K562 (cell line): ENCODE measurements at regions not wholly inside any gene's neighbourhood (a gene's known extent, or its start where the extent isn't known, plus 50 kb on each side); places are given as distances from the start of the nearest gene placed in this dataset.

Experiments used
- ATAC-seq: fragments of 200-7000 bp; cut with Tn5 transposase; 3 replicates; pipeline ENCODE4 v1.9.1; 2020; ENCODE audit warnings: moderate library complexity
- BruUV-seq: library from RNA; stranded (reverse); fragments of 400-500 nt; replicated peaks from 2 replicates; lab custom pipeline; 2021; lab: Mats Ljungman, UMichigan
- CTCF ChIA-PET: fragments of 300-600 bp; formaldehyde crosslinking; extraction: SDS; loops from one replicate; lab custom pipeline; 2021; ENCODE audit warnings: low intra/inter-chr PET ratio; lab: Yijun Ruan, JAX
- POLR2A ChIA-PET: fragments of 300-600, 350-650 bp; sonication (Branson Sonifier 250); formaldehyde crosslinking; extraction: SDS; loops from one replicate; lab custom pipeline; 2021; ENCODE audit warnings: antibody characterized with exemption, inconsistent platforms; lab: Yijun Ruan, JAX
- DNase-seq, 4 experiments: peaks; one replicate each; pipeline versions ENCODE4 v3.0.0 to v3.0.0-alpha.2; 2011 to 2018; ENCODE audit warnings: low spot score in 3 of 4, mixed read lengths in 3 of 4; ENCODE audit errors: extremely low read depth in 1 of 4
- FAIRE-seq: peaks from 2 replicates; lab custom pipeline; 2011; peaks lifted over from hg19 to GRCh38; lab: Jason Lieb, UNC
- H2AFZ ChIP-seq: 2 replicates; pipeline ENCODE4 v1.6.0; 2011; ENCODE audit warnings: low read depth, low read length, control low read depth, inconsistent platforms
- H3K27ac ChIP-seq: fragments of 200-600 bp; 3 replicates; pipeline ENCODE4 v1.8.0; 2011; ENCODE audit warnings: low read depth, mild to moderate bottlenecking, control low read depth, inconsistent platforms, low read length, moderate library complexity, mixed read lengths; ENCODE audit errors: extremely low read depth
- H3K27me3 ChIP-seq, 2 experiments: fragments of 300-600 bp in 1 of 2; 2 replicates in 1 of 2; 3 replicates in 1 of 2; pipeline versions ENCODE4 v1.6.0 to v1.8.0; 2011; ENCODE audit warnings: inconsistent platforms in 2 of 2, low read length in 2 of 2, mild to moderate bottlenecking in 1 of 2, mixed read lengths in 1 of 2, moderate library complexity in 1 of 2; ENCODE audit not compliant: control insufficient read depth in 2 of 2, insufficient read depth in 2 of 2
- H3K36me3 ChIP-seq: fragments of 300-600 bp; 3 replicates; pipeline ENCODE4 v1.8.0; 2011; ENCODE audit warnings: mild to moderate bottlenecking, low read length, inconsistent platforms; ENCODE audit not compliant: control insufficient read depth, insufficient read depth
- H3K4me1 ChIP-seq, 2 experiments: fragments of 200-600 bp in 1 of 2; replicated peaks in 1 of 2; 2 replicates in 1 of 2; 3 replicates in 1 of 2; pipeline versions ENCODE4 v1.5.1 to v1.8.0; 2011; ENCODE audit warnings: inconsistent platforms in 2 of 2, low read length in 2 of 2, mild to moderate bottlenecking in 1 of 2, mixed read lengths in 1 of 2, moderate library complexity in 1 of 2; ENCODE audit not compliant: control insufficient read depth in 2 of 2, insufficient read depth in 2 of 2
- H3K4me2 ChIP-seq: 2 replicates; pipeline ENCODE4 v1.6.1; 2011; ENCODE audit warnings: low read length, control low read depth, inconsistent platforms, mixed read lengths; ENCODE audit not compliant: insufficient read depth
- H3K4me3 ChIP-seq: fragments of 200-600 bp; sonication (generic), shearing (Covaris generic); 2 replicates; pipeline ENCODE4 v1.5.1; 2016; ENCODE audit warnings: control low read depth, inconsistent platforms
- H3K79me2 ChIP-seq: fragments of 200-600 bp; 3 replicates; pipeline ENCODE4 v1.8.0; 2011; ENCODE audit warnings: low read length, inconsistent platforms; ENCODE audit not compliant: control insufficient read depth, insufficient read depth
- H3K9ac ChIP-seq, 2 experiments: 2 replicates each; pipeline versions ENCODE4 v1.6.0 to v1.6.1; 2011; ENCODE audit warnings: low read depth in 2 of 2, low read length in 2 of 2, control low read depth in 1 of 2, inconsistent platforms in 1 of 2, mild to moderate bottlenecking in 1 of 2, mixed read lengths in 1 of 2; ENCODE audit not compliant: insufficient read depth in 1 of 2
- H3K9me1 ChIP-seq: one replicate; pipeline ENCODE4 v1.6.0; 2011; ENCODE audit warnings: inconsistent platforms, mild to moderate bottlenecking, low read length, moderate library complexity; ENCODE audit not compliant: control insufficient read depth, insufficient read depth
- H3K9me3 ChIP-seq: replicated peaks from 2 replicates; pipeline ENCODE4 v1.5.1; 2011; ENCODE audit warnings: low read depth, low read length, inconsistent platforms; ENCODE audit not compliant: control insufficient read depth, insufficient read depth
- H4K20me1 ChIP-seq: replicated peaks from 2 replicates; pipeline ENCODE4 v1.6.1; 2011; ENCODE audit warnings: low read length, inconsistent platforms, mixed read lengths; ENCODE audit not compliant: control insufficient read depth, insufficient read depth
- FOSL1 ChIP-seq: fragments of 200-800 bp; sonication (Bioruptor generic); conservative IDR thresholded peaks from 2 replicates; pipeline ENCODE4 v1.6.1; 2016; ENCODE audit warnings: missing genetic modification characterization, missing compliant biosample characterization
- MTA3 ChIP-seq: fragments of 450-650 bp; formaldehyde crosslinking; IDR thresholded peaks from 2 replicates; pipeline ENCODE4 v1.6.1; 2017; ENCODE audit warnings: mild to moderate bottlenecking, borderline replicate concordance
- NFXL1 ChIP-seq: fragments of 450-650 bp; formaldehyde crosslinking; IDR thresholded peaks from 2 replicates; pipeline ENCODE4 v1.4.0; 2021; ENCODE audit warnings: mild to moderate bottlenecking
- NR3C1 ChIP-seq: sonication (generic); formaldehyde crosslinking; IDR thresholded peaks from 2 replicates; pipeline ENCODE4 v1.8.1; 2022; ENCODE audit warnings: missing genetic modification reagents
- PHB ChIP-seq: fragments of 250-450 bp; sonication (Bioruptor Pico); IDR thresholded peaks from 2 replicates; pipeline ENCODE4 v1.5.0; 2021
- TAF15 ChIP-seq: fragments of 200-400 bp; formaldehyde crosslinking; IDR thresholded peaks from 2 replicates; pipeline ENCODE4 v1.6.1; 2017; ENCODE audit warnings: mild to moderate bottlenecking, low read depth, low read length, moderate library complexity
- TCF7 ChIP-seq: sonication (generic); IDR thresholded peaks from 2 replicates; pipeline ENCODE4 v1.6.1; 2016; ENCODE audit warnings: antibody characterized with exemption, borderline replicate concordance
- TSC22D4 ChIP-seq: fragments of 450-650 bp; IDR thresholded peaks from 2 replicates; pipeline ENCODE4 v1.6.1; 2016; ENCODE audit warnings: missing genetic modification characterization, missing biosample characterization, control low read depth
- YY1 ChIP-seq, 3 experiments: IDR thresholded peaks; 2 replicates each; pipeline ENCODE4 v1.6.1; 2011; ENCODE audit warnings: low read length in 2 of 3, mild to moderate bottlenecking in 2 of 3, moderate library complexity in 2 of 3, borderline replicate concordance in 1 of 3, control low read depth in 1 of 3, low read depth in 1 of 3; ENCODE audit not compliant: insufficient read depth in 3 of 3, insufficient replicate concordance in 2 of 3, control insufficient read depth in 1 of 3, insufficient read length in 1 of 3; ENCODE audit errors: extremely low read depth in 1 of 3
- ZBTB1 ChIP-seq: sonication (generic); formaldehyde crosslinking; IDR thresholded peaks from 2 replicates; pipeline ENCODE4 v1.8.1; 2023; ENCODE audit warnings: missing genetic modification reagents, low read depth, mild to moderate bottlenecking, borderline replicate concordance
- ZEB2 ChIP-seq: fragments of 450-650 bp; IDR thresholded peaks from 2 replicates; pipeline ENCODE4 v1.6.1; 2016
- ZNF253 ChIP-seq: fragments of 250-450 bp; sonication (Bioruptor Pico); conservative IDR thresholded peaks from 2 replicates; pipeline ENCODE4 v1.6.1; 2021; ENCODE audit warnings: mild to moderate bottlenecking
- ZNF764 ChIP-seq: fragments of 250-450 bp; sonication (Bioruptor Pico); IDR thresholded peaks from 2 replicates; pipeline ENCODE4 v1.4.0; 2020; ENCODE audit warnings: low read depth, mild to moderate bottlenecking, moderate library complexity
- in situ Hi-C: fragments of 300-500 bp; cut with MboI; formaldehyde crosslinking; loops from 4 replicates; pipeline ENCODE4 v1.15.0; 2018; ENCODE audit warnings: inconsistent platforms, mixed read lengths
- intact Hi-C: fragments of 100-400 bp; cut with micrococcal nuclease; formaldehyde crosslinking; loops from 2 replicates; pipeline ENCODE4 v1.14.2; 2022

DNA sequence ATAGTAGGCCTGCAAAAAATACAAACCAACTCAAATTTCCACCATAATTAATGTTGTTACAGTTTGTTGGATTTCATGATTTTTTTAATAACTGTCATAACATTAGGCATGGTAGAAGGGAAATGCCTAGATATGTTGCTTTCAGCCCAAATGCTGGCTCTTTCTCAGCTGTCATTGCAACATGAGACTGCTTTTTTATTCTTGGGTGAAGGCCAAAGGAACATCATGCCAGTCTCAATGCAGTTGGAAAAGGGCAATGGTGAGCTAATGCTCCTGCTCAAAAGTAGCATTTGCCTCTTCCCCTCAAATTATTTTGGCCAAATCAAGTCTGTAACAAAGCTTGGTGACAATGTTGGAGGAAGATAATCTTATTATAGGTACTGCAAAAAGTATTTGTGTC is 877.7 kb upstream of the PRMT6 start:
- BruUV-seq: no TSS peak
- intact Hi-C loops: no loop called here
- POLR2A ChIA-PET: no interaction called here

DNA sequence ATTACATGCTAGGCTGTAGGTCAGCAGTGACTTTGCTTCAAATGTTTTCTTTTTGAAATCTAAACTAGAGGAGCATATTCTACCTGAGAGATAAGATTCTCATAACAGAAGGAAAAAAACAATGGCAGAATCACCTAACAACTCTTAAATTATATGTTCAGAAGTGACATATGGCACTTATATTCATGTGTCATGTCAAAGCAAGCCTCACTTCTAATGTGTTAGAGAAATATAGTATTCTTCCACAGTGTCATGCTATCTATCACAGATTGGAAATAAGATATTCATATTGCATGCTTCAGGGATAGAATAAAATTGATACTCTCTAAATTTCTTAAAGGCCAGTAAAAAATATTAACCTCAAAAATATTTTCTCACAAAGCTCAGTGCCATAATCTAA is 874.6 kb upstream of the PRMT6 start:
- Histone ChIP-seq H3K4me2 (no peak overlapping the region), H3K4me1 (no peaks in the 10 kb centered on the region), H3K9me3 (0 out of 2 replicates have a peak, but pooled peaks cover 2% of the 10 kb centered on the region), H3K27me3 (no peaks in the 10 kb centered on the region), H3K79me2 (no peaks in the 10 kb centered on the region), H3K9ac (no peak overlapping the region), H3K4me3 (no peak overlapping the region), H3K36me3 (no peaks in the 10 kb centered on the region), H4K20me1 (no peaks in the 10 kb centered on the region), H3K27ac (no peak overlapping the region), H2AFZ (no peak overlapping the region), H3K9me1 (no peaks in the 10 kb centered on the region)
- DNase-seq (no peak), FAIRE-seq (no peak), ATAC-seq (no peak)
- BruUV-seq: no TSS peak
- CTCF ChIA-PET: interaction anchor here (0.5 kb wide), 1 partner anchor 383 kb away, joined by 3 read pairs; no protein-coding TSS in a partner anchor
- POLR2A ChIA-PET: no interaction called here
- TF ChIP-seq ZNF764 (CRISPR knock-in tag): no peak
- in situ Hi-C loops: no loop called here
- intact Hi-C loops: no loop called here

More for the DNA sequence above, 877.7 kb upstream of the PRMT6 start:
- no peak for ATAC-seq
- Histone ChIP-seq H4K20me1 (no peaks in the 10 kb centered on the region), H3K4me2 (no peak overlapping the region), H3K36me3 (no peaks in the 10 kb centered on the region), H3K79me2 (no peaks in the 10 kb centered on the region), H3K9me1 (no peaks in the 10 kb centered on the region), H2AFZ (no peak overlapping the region), H3K4me3 (no peak overlapping the region), H3K9me3 (peaks cover 6% of the 10 kb centered on the region; the same call in 1 of the 2 replicates), H3K4me1 (no peaks in the 10 kb centered on the region), H3K9ac (no peak overlapping the region), H3K27ac (no peak overlapping the region), H3K27me3 (no peaks in the 10 kb centered on the region)
- no peak for TF ChIP-seq ZBTB1 (CRISPR knock-in tag)
- no peak for TF ChIP-seq NR3C1
- no peak for TF ChIP-seq MTA3
- no peak for TF ChIP-seq NFXL1 (CRISPR knock-in tag)
- TF ChIP-seq ZEB2: no peak
- TF ChIP-seq TAF15: no peak
- no peak for TF ChIP-seq FOSL1
- TF ChIP-seq PHB (CRISPR knock-in tag): no peak
- TF ChIP-seq ZNF253 (CRISPR knock-in tag): no peak
- TF ChIP-seq TCF7: no peak
- TF ChIP-seq YY1 (IDR thresholded peaks at IDR 0.05; ENCODE audit: borderline replicate concordance in 1 of 3, control insufficient read depth in 1 of 3, extremely low read depth in 1 of 3, insufficient read depth in 3 of 3, insufficient read length in 1 of 3, insufficient replicate concordance in 2 of 3, low read depth in 1 of 3, low read length in 2 of 3): no peak
- TF ChIP-seq TSC22D4 (tag): no peak
- in situ Hi-C loops: no loop called here
- no peak for FAIRE-seq
- DNase-seq: no peak
- CTCF ChIA-PET: no interaction called here
